ENCODE measurements at regions not wholly inside any gene's neighbourhood (a gene's known extent, or its start where the extent isn't known, plus 50 kb on each side); places are given as distances from the start of the nearest gene placed in this dataset.

DNA sequence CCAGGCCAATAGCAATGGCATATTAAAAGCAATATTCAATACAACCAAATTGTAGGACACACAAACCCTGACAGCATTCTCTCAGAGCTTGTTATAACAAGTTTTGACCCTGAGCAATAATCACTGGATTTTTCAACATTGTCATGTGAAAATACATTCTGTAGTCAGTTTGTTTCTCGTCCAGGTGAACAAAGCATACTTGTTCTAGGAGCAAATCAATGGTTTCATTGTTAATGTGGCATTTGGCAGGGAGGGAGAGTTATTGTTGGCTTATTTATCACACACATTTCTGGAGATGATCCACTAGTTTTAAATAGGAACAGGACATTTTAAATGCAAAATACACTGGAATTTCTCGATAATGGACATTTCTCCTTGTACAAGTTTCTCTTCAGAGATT lies 69.9 kb upstream of the L3MBTL4 start:
- H3K36me3 ChIP-seq, result no peaks in the 10 kb centered on the region
- TF ChIP-seq, protein P1, sequence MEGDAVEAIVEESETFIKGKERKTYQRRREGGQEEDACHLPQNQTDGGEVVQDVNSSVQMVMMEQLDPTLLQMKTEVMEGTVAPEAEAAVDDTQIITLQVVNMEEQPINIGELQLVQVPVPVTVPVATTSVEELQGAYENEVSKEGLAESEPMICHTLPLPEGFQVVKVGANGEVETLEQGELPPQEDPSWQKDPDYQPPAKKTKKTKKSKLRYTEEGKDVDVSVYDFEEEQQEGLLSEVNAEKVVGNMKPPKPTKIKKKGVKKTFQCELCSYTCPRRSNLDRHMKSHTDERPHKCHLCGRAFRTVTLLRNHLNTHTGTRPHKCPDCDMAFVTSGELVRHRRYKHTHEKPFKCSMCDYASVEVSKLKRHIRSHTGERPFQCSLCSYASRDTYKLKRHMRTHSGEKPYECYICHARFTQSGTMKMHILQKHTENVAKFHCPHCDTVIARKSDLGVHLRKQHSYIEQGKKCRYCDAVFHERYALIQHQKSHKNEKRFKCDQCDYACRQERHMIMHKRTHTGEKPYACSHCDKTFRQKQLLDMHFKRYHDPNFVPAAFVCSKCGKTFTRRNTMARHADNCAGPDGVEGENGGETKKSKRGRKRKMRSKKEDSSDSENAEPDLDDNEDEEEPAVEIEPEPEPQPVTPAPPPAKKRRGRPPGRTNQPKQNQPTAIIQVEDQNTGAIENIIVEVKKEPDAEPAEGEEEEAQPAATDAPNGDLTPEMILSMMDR (IDR thresholded peaks at IDR 0.05), result no peak

DNA sequence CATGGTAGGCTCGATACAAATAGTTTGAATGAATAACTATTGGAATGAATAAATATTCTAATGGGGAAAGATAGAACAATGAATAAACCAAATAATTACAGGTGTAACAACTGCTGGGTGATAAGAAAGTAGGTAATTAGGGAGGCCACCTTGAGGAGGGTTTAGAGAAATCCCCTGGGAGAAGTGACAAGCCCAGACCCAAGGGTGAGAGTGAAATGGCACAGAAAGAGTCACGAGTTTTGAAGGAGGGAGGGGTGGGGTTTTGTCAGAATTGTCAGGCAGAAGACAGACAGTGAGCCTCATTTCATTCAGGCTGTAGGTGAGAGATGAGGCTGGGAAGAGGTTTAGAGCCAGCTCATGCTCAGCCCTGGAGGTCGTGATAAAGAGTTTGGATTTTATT lies 71.6 kb upstream of the L3MBTL4 start:
- no peak overlapping the region for H3K27ac ChIP-seq
- no peak for DNase-seq (ENCODE audit: low spot score)
- H3K27me3 ChIP-seq, result no peaks in the 10 kb centered on the region
- peaks cover 0 to 8% of the 10 kb centered on the region in 2 donors for H3K4me1 ChIP-seq
- H3K9me3 ChIP-seq, result no peaks in the 10 kb centered on the region
- H3K4me3 ChIP-seq, result no peak overlapping the region
- H3K36me3 ChIP-seq, result no peaks in the 10 kb centered on the region
- TF ChIP-seq, protein P1 (IDR thresholded peaks at IDR 0.05), result no peak

More for the DNA sequence above, 69.9 kb upstream of the L3MBTL4 start:
- DNase-seq (ENCODE audit: low spot score), result no peak
- Histone ChIP-seq H3K9me3 (no peaks in the 10 kb centered on the region), H3K27ac (no peak overlapping the region), H3K4me1 (peaks cover 0 to 8% of the 10 kb centered on the region in 2 donors), H3K4me3 (no peak overlapping the region), H3K27me3 (no peaks in the 10 kb centered on the region)

DNA sequence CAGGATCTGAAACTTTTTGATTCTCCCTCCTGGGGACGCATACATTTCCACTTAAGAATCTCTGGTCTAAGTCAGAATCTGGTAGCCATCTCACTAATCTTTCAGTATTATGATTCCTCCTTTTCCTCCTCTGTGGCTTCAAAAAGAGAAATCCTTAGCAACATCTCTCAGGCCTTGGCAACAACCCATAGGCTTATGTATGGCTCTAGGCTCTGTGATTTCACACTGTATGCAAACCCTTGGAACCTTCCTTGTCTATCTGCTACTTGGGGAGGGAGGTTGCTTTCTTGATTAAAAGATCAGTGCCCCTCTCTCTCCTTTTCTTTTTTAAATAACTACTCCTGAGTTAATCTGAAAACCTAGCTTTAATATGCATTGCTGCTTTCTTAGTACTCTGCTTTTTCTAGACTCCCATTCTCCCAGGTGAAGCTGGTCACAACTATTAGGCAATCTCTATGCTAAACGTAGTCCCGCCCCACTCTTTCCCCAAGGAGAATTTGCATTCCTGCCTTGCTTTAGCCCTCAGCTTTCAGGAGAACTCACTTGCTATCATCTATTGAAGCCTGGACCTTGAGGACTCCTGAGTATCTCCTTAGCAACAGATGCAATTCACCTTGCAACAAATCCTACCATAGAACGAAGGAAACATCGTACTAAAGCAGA lies 72.2 kb upstream of the L3MBTL4 start:
- Histone ChIP-seq H3K36me3 (no peaks in the 10 kb centered on the region), H3K4me1 (peaks cover 0 to 8% of the 10 kb centered on the region in 2 donors), H3K27me3 (no peaks in the 10 kb centered on the region), H3K9me3 (no peaks in the 10 kb centered on the region), H3K4me3 (no peak overlapping the region), H3K27ac (no peak overlapping the region)
- DNase-seq (ENCODE audit: low spot score), result no peak
- TF ChIP-seq, protein P1 (IDR thresholded peaks at IDR 0.05), result no peak

DNA sequence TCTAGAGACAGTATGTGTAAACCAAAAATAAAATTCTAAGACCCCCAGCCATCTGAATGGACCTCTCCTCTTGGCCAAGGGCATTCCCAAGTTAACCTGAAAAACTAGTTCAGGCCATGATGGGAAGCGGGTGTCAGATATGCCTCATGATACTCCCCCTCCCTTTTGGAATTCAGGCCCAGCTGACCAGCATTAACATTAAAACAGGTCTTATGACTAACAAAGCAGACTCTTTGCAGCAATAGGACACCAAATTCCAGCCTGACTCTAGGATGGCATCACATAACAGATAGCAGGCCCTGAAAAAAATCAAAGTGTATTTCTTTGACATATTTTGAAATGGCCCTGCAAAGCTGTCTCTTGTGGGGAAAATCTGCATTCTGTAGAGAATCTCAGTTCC lies 73.3 kb upstream of the L3MBTL4 start:
- Histone ChIP-seq H3K27me3 (no peaks in the 10 kb centered on the region), H3K4me1 (no peaks in the 10 kb centered on the region), H3K9me3 (no peaks in the 10 kb centered on the region), H3K4me3 (no peak overlapping the region), H3K36me3 (no peaks in the 10 kb centered on the region), H3K27ac (no peak overlapping the region)
- TF ChIP-seq, protein P1 (IDR thresholded peaks at IDR 0.05), result no peak
- no peak for DNase-seq (ENCODE audit: low spot score)

DNA sequence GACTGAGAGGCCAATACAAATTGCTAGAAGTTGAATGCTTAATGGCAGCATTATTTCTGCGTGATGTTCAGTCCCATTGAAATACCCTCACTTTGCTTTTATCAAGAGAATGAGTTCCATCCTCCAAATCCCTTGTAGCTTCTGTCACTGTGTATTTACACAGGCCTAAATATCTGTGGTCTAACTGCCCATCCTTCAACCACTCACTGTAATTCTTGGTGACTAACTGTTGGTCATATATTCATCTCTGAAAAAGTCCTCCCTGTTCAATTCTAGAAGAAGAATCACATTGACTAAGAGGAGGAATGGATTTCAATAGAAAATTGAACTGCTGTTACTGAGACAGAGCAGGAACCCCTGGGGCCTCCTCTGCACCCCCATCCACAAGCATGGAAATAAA lies 74.2 kb upstream of the L3MBTL4 start:
- Histone ChIP-seq H3K27me3 (no peaks in the 10 kb centered on the region), H3K9me3 (no peaks in the 10 kb centered on the region)
- TF ChIP-seq, protein P1 (IDR thresholded peaks at IDR 0.05), result no peak

DNA sequence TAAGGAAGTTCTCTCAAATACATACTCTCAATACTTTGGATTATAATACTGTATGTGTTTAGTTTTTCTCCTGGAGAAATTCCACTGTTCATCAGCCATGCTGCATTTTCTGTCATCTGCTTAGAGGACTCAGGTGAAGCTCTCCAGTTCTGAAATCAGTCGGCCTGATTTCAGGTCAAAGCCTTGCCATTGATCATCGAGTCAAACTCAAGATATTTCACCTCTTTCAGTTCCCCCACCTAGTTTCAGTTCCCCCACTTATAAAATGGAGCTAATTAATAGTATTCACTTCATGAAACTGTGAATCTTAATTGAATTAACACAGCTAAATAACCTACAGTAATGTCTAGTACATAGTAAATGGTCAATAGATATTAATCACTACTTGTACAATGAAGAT lies 75.3 kb upstream of the L3MBTL4 start:
- H3K27ac ChIP-seq, result no peak overlapping the region
- no peak overlapping the region for H3K4me3 ChIP-seq
- no peaks in the 10 kb centered on the region for H3K27me3 ChIP-seq
- H3K36me3 ChIP-seq, result no peaks in the 10 kb centered on the region
- H3K4me1 ChIP-seq, result no peaks in the 10 kb centered on the region
- TF ChIP-seq, protein P1 (IDR thresholded peaks at IDR 0.05), result no peak
- no peaks in the 10 kb centered on the region for H3K9me3 ChIP-seq
- no peak for DNase-seq (ENCODE audit: low spot score)

More for the DNA sequence above, 74.2 kb upstream of the L3MBTL4 start:
- H3K4me3 ChIP-seq, result no peak overlapping the region
- H3K36me3 ChIP-seq, result no peaks in the 10 kb centered on the region
- H3K4me1 ChIP-seq, result no peaks in the 10 kb centered on the region
- no peak overlapping the region for H3K27ac ChIP-seq
- no peak for DNase-seq (ENCODE audit: low spot score)

All from right atrium auricular region (tissue), 2 donors.